HG03060 (cell line): ENCODE measurements at regions not wholly inside any gene's neighbourhood (a gene's known extent, or its start where the extent isn't known, plus 50 kb on each side); places are given as distances from the start of the nearest gene placed in this dataset.

ENCODE experiments used
- ATAC-seq: cut with Tn5 transposase; IDR thresholded peaks from one replicate; pipeline ENCODE4 v1.9.1; 2021; ENCODE audit warnings: low read depth, moderate number of reproducible peaks; ENCODE audit not compliant: unreplicated experiment

- no peak for ATAC-seq
Measured at GRCh38 chr12:115343601-115344000, 659.6 kb upstream of the TBX3 start.

GRCh38 chr12:115343008-115343407 lies 659.0 kb upstream of the TBX3 start:
- ATAC-seq = no peak

GRCh38 chr12:115341442-115341841 lies 657.5 kb upstream of the TBX3 start:
- no peak for ATAC-seq

- ATAC-seq = no peak
Measured at GRCh38 chr12:115338566-115339294, 654.8 kb upstream of the TBX3 start.

GRCh38 chr12:115337693-115338543 lies 653.9 kb upstream of the TBX3 start:
- no peak for ATAC-seq

- ATAC-seq = no peak
Measured at GRCh38 chr12:115336506-115336905, 652.5 kb upstream of the TBX3 start.

GRCh38 chr12:115335594-115335993 lies 651.6 kb upstream of the TBX3 start:
- ATAC-seq = no peak

- no peak for ATAC-seq
Measured at GRCh38 chr12:115335048-115335447, 651.1 kb upstream of the TBX3 start.

GRCh38 chr12:115332945-115333344 lies 649.0 kb upstream of the TBX3 start:
- no peak for ATAC-seq

- no peak for ATAC-seq
Measured at GRCh38 chr12:115325858-115326257, 641.9 kb upstream of the TBX3 start.

GRCh38 chr12:115324949-115325593 lies 641.1 kb upstream of the TBX3 start:
- no peak for ATAC-seq

- ATAC-seq = no peak
Measured at GRCh38 chr12:115323223-115323905, 639.4 kb upstream of the TBX3 start.

- ATAC-seq = peak; percentile 73
Measured at GRCh38 chr12:115322275-115322674, 638.3 kb upstream of the TBX3 start.

- ATAC-seq = no peak
Measured at GRCh38 chr12:115320967-115321366, 637.0 kb upstream of the TBX3 start.

- ATAC-seq = no peak
Measured at GRCh38 chr12:115320451-115320850, 636.5 kb upstream of the TBX3 start.

GRCh38 chr12:115319446-115320040 lies 635.6 kb upstream of the TBX3 start:
- no peak for ATAC-seq

- ATAC-seq = no peak
Measured at GRCh38 chr12:115313929-115314328, 630.0 kb upstream of the TBX3 start.

- no peak for ATAC-seq
Measured at GRCh38 chr12:115312901-115313300, 628.9 kb upstream of the TBX3 start.

- no peak for ATAC-seq
Measured at GRCh38 chr12:115311875-115312274, 627.9 kb upstream of the TBX3 start.

GRCh38 chr12:115308918-115309317 lies 624.9 kb upstream of the TBX3 start:
- no peak for ATAC-seq
